ENCODE measurements at regions not wholly inside any gene's neighbourhood (a gene's known extent, or its start where the extent isn't known, plus 50 kb on each side); places are given as distances from the start of the nearest gene placed in this dataset.

DNA sequence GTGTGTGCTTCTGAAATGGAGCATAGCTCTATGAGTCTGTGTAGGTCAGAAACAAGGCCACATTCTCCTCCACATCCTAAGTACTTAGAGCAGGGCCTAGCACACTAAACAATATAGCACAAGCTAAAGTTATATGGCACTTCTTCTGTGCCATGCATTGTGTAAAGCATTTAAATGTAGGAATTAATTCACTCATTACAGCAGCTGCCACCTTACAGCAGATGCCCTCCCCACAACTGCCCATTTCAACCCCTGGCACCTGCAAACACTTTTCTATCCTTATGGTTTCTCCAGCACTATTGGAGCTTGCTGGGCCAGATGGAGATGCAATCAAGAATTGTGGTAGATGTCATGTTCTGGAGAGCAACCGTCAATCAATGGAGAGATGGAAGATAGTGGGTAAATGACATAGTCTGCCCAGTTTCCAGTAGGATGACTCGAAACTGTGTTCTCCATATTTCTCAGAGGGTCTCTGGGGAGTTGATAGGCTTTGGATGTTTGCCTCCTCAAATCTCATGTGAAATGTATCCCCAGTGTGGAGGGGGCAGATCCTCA lies 373.7 kb downstream of the DOK5 start:
- no peak for TF ChIP-seq POLR2AphosphoS5 (IDR thresholded peaks at IDR 0.05)
- TF ChIP-seq POLR2A (IDR thresholded peaks at IDR 0.05): no peak

Measured in prostate gland (tissue), 1 donor.